CD4-positive, CD25-positive, alpha-beta regulatory T cell (primary cell): ENCODE measurements at regions not wholly inside any gene's neighbourhood (a gene's known extent, or its start where the extent isn't known, plus 50 kb on each side); places are given as distances from the start of the nearest gene placed in this dataset.

Source experiments
- ATAC-seq, 2 donors: fragments of 150-1000 bp; cut with Tn5 transposase; one replicate each; pipeline ENCODE4 v1.10.0; 2021; ENCODE audit warnings: low read depth in 2 of 2, moderate number of reproducible peaks in 2 of 2, moderate library complexity in 1 of 2
- DNase-seq, 3 donors: peaks; one replicate each; pipeline versions ENCODE4 v3.0.0 to v3.0.0-alpha.2; 2012 to 2022; ENCODE audit warnings: mixed read lengths in 1 of 3
- H3K27ac ChIP-seq: one replicate; pipeline ENCODE4 v1.7.0; 2013; ENCODE audit warnings: mild to moderate bottlenecking, low read length; ENCODE audit not compliant: insufficient read depth, poor library complexity, severe bottlenecking
- H3K27me3 ChIP-seq: one replicate; pipeline ENCODE4 v1.7.0; 2013; ENCODE audit warnings: low read length; ENCODE audit not compliant: control insufficient read depth, insufficient read depth
- H3K36me3 ChIP-seq: one replicate; pipeline ENCODE4 v1.7.0; 2013; ENCODE audit warnings: mild to moderate bottlenecking, low read length, moderate library complexity; ENCODE audit not compliant: control insufficient read depth, insufficient read depth
- H3K4me1 ChIP-seq: 2 replicates; pipeline ENCODE4 v1.7.0; 2013; ENCODE audit warnings: mild to moderate bottlenecking, low read length; ENCODE audit not compliant: insufficient read depth, control insufficient read depth, poor library complexity, severe bottlenecking
- H3K4me3 ChIP-seq: one replicate; pipeline ENCODE4 v1.7.0; 2013; ENCODE audit warnings: low read depth, mild to moderate bottlenecking, low read length, moderate library complexity
- H3K9me3 ChIP-seq, 2 experiments: 1 replicate in 1 of 2; 2 replicates in 1 of 2; pipeline ENCODE4 v1.7.0; 2013; ENCODE audit warnings: low read length in 2 of 2, mild to moderate bottlenecking in 1 of 2, moderate library complexity in 1 of 2; ENCODE audit not compliant: control insufficient read depth in 2 of 2
- H3K27ac Mint-ChIP-seq, 3 donors: one replicate each; pipeline ENCODE4 v1.8.0; 2020 to 2022; ENCODE audit warnings: mild to moderate bottlenecking in 3 of 3, mixed read lengths in 3 of 3, moderate library complexity in 2 of 3
- H3K27me3 Mint-ChIP-seq: one replicate; pipeline ENCODE4 v1.8.0; 2022; ENCODE audit warnings: mild to moderate bottlenecking, mixed read lengths
- H3K36me3 Mint-ChIP-seq: one replicate; pipeline ENCODE4 v1.8.0; 2020; ENCODE audit warnings: mixed read lengths
- H3K4me1 Mint-ChIP-seq, 4 donors: one replicate each; pipeline ENCODE4 v1.8.0; 2020 to 2022; ENCODE audit warnings: mixed read lengths in 4 of 4, mild to moderate bottlenecking in 1 of 4
- H3K4me3 Mint-ChIP-seq, 4 donors: one replicate each; pipeline ENCODE4 v1.8.0; 2020 to 2022; ENCODE audit warnings: mild to moderate bottlenecking in 4 of 4, mixed read lengths in 4 of 4, moderate library complexity in 3 of 4
- H3K9me3 Mint-ChIP-seq, 7 donors: one replicate each; pipeline ENCODE4 v1.8.0; 2020 to 2022; ENCODE audit warnings: mixed read lengths in 7 of 7, mild to moderate bottlenecking in 3 of 7, moderate library complexity in 2 of 7

- H3K4me3 Mint-ChIP-seq, result no peak overlapping the region
- no peaks in the 10 kb centered on the region for H3K36me3 Mint-ChIP-seq
- H3K36me3 ChIP-seq, result no peaks in the 10 kb centered on the region
- no peaks in the 10 kb centered on the region for H3K27me3 ChIP-seq
- no peak overlapping the region for H3K27ac Mint-ChIP-seq
- ATAC-seq, result no peak
- H3K4me1 ChIP-seq, result no peaks in the 10 kb centered on the region
- H3K27me3 Mint-ChIP-seq, result peaks cover 5% of the 10 kb centered on the region
- peaks cover 0 to 3% (median 0%) of the 10 kb centered on the region in 7 donors for H3K9me3 Mint-ChIP-seq
- no peak overlapping the region for H3K27ac ChIP-seq
- H3K4me1 Mint-ChIP-seq, result peaks cover 0 to 4% (median 1%) of the 10 kb centered on the region in 4 donors
- no peak for DNase-seq
- H3K4me3 ChIP-seq, result no peak overlapping the region
- no peaks in the 10 kb centered on the region for H3K9me3 ChIP-seq
Observed at GRCh38 chr16:79297805-79298204, 302.7 kb downstream of the MAF start.

- no peak for ATAC-seq
- H3K4me3 Mint-ChIP-seq, result no peak overlapping the region
- no peak overlapping the region for H3K27ac ChIP-seq
- no peaks in the 10 kb centered on the region for H3K9me3 ChIP-seq
- no peaks in the 10 kb centered on the region for H3K36me3 ChIP-seq
- H3K4me3 ChIP-seq, result no peak overlapping the region
- H3K27ac Mint-ChIP-seq, result no peak overlapping the region
- H3K9me3 Mint-ChIP-seq, result peaks cover 0 to 3% (median 0%) of the 10 kb centered on the region in 7 donors
- no peak for DNase-seq
- no peaks in the 10 kb centered on the region for H3K36me3 Mint-ChIP-seq
- H3K4me1 ChIP-seq, result no peaks in the 10 kb centered on the region
- H3K27me3 Mint-ChIP-seq, result peaks cover 4% of the 10 kb centered on the region
- no peaks in the 10 kb centered on the region for H3K27me3 ChIP-seq
- H3K4me1 Mint-ChIP-seq, result peaks cover 0 to 4% (median 1%) of the 10 kb centered on the region in 4 donors
Observed at GRCh38 chr16:79297296-79297695, 303.2 kb downstream of the MAF start.

GRCh38 chr16:79296491-79296890 lies 304.0 kb downstream of the MAF start:
- no peaks in the 10 kb centered on the region for H3K4me1 ChIP-seq
- H3K27ac ChIP-seq, result no peak overlapping the region
- H3K27me3 Mint-ChIP-seq, result peaks cover 4% of the 10 kb centered on the region
- peak overlapping the region in 1 of 3 donors; percentile 61 for H3K27ac Mint-ChIP-seq
- H3K9me3 Mint-ChIP-seq, result peaks cover 0 to 4% (median 0%) of the 10 kb centered on the region in 7 donors
- H3K9me3 ChIP-seq, result no peaks in the 10 kb centered on the region
- ATAC-seq, result no peak
- peaks cover 0 to 4% (median 1%) of the 10 kb centered on the region in 4 donors for H3K4me1 Mint-ChIP-seq
- H3K4me3 ChIP-seq, result no peak overlapping the region
- no peak for DNase-seq
- H3K36me3 Mint-ChIP-seq, result no peaks in the 10 kb centered on the region
- no peaks in the 10 kb centered on the region for H3K27me3 ChIP-seq
- no peaks in the 10 kb centered on the region for H3K36me3 ChIP-seq
- H3K4me3 Mint-ChIP-seq, result no peak overlapping the region

- no peak for DNase-seq
- Mint-ChIP-seq H3K9me3 (peaks cover 0 to 4% (median 0%) of the 10 kb centered on the region in 7 donors), H3K4me1 (peaks cover 0 to 4% (median 1%) of the 10 kb centered on the region in 4 donors), H3K4me3 (no peak overlapping the region), H3K27me3 (peaks cover 4% of the 10 kb centered on the region), H3K36me3 (no peaks in the 10 kb centered on the region), H3K27ac (no peak overlapping the region)
- Histone ChIP-seq H3K27me3 (no peaks in the 10 kb centered on the region), H3K27ac (no peak overlapping the region), H3K4me3 (no peak overlapping the region), H3K36me3 (no peaks in the 10 kb centered on the region), H3K9me3 (no peaks in the 10 kb centered on the region), H3K4me1 (no peaks in the 10 kb centered on the region)
- no peak for ATAC-seq
Observed at GRCh38 chr16:79295746-79296145, 304.8 kb downstream of the MAF start.

- peaks cover 0 to 4% (median 0%) of the 10 kb centered on the region in 7 donors for H3K9me3 Mint-ChIP-seq
- no peak for DNase-seq
- ATAC-seq, result no peak
- no peaks in the 10 kb centered on the region for H3K9me3 ChIP-seq
- no peaks in the 10 kb centered on the region for H3K36me3 Mint-ChIP-seq
- H3K36me3 ChIP-seq, result no peaks in the 10 kb centered on the region
- H3K27ac Mint-ChIP-seq, result no peak overlapping the region
- H3K4me1 Mint-ChIP-seq, result peaks cover 0 to 4% (median 1%) of the 10 kb centered on the region in 4 donors
- H3K4me1 ChIP-seq, result no peaks in the 10 kb centered on the region
- no peaks in the 10 kb centered on the region for H3K27me3 ChIP-seq
- H3K27ac ChIP-seq, result no peak overlapping the region
- H3K4me3 ChIP-seq, result no peak overlapping the region
- peaks cover 4% of the 10 kb centered on the region for H3K27me3 Mint-ChIP-seq
- H3K4me3 Mint-ChIP-seq, result no peak overlapping the region
Observed at GRCh38 chr16:79295162-79295561, 305.4 kb downstream of the MAF start.

GRCh38 chr16:79294568-79294967 lies 306.0 kb downstream of the MAF start:
- Histone ChIP-seq H3K36me3 (no peaks in the 10 kb centered on the region), H3K4me3 (no peak overlapping the region), H3K27ac (no peak overlapping the region), H3K27me3 (no peaks in the 10 kb centered on the region), H3K4me1 (no peaks in the 10 kb centered on the region), H3K9me3 (no peaks in the 10 kb centered on the region)
- no peak for DNase-seq
- H3K27me3 Mint-ChIP-seq, result peaks cover under 1% of the 10 kb centered on the region
- peaks cover 0 to 4% (median 1%) of the 10 kb centered on the region in 4 donors for H3K4me1 Mint-ChIP-seq
- no peaks in the 10 kb centered on the region for H3K36me3 Mint-ChIP-seq
- ATAC-seq, result no peak
- H3K4me3 Mint-ChIP-seq, result no peak overlapping the region
- H3K27ac Mint-ChIP-seq, result no peak overlapping the region
- peaks cover 0 to 4% (median 0%) of the 10 kb centered on the region in 7 donors for H3K9me3 Mint-ChIP-seq

GRCh38 chr16:79293836-79294460 lies 306.6 kb downstream of the MAF start:
- Histone ChIP-seq H3K27me3 (no peaks in the 10 kb centered on the region), H3K4me3 (no peak overlapping the region), H3K27ac (no peak overlapping the region), H3K36me3 (no peaks in the 10 kb centered on the region), H3K4me1 (no peaks in the 10 kb centered on the region), H3K9me3 (no peaks in the 10 kb centered on the region)
- H3K4me3 Mint-ChIP-seq, result no peak overlapping the region
- DNase-seq (no peak), ATAC-seq (no peak)
- H3K27ac Mint-ChIP-seq, result peak overlapping the region in 1 of 3 donors; percentile 67
- H3K4me1 Mint-ChIP-seq, result peaks cover 0 to 4% (median 1%) of the 10 kb centered on the region in 4 donors
- no peaks in the 10 kb centered on the region for H3K27me3 Mint-ChIP-seq
- peaks cover 0 to 4% (median 0%) of the 10 kb centered on the region in 7 donors for H3K9me3 Mint-ChIP-seq
- no peaks in the 10 kb centered on the region for H3K36me3 Mint-ChIP-seq

- no peaks in the 10 kb centered on the region for H3K27me3 Mint-ChIP-seq
- Histone ChIP-seq H3K4me1 (peaks cover 39% of the 10 kb centered on the region), H3K27ac (no peak overlapping the region), H3K27me3 (no peaks in the 10 kb centered on the region), H3K36me3 (no peaks in the 10 kb centered on the region), H3K9me3 (no peaks in the 10 kb centered on the region), H3K4me3 (peak overlapping the region; percentile 7)
- H3K4me3 Mint-ChIP-seq, result peak overlapping the region in 3 of 4 donors; percentile 33 to 82 (median 75)
- peak overlapping the region in 2 of 3 donors; percentile 48 to 90 for H3K27ac Mint-ChIP-seq
- DNase-seq, result peak in 1 of 3 donors; percentile 36
- no peaks in the 10 kb centered on the region for H3K36me3 Mint-ChIP-seq
- peaks cover 28 to 42% (median 38%) of the 10 kb centered on the region in 4 donors for H3K4me1 Mint-ChIP-seq
- no peak for ATAC-seq
- H3K9me3 Mint-ChIP-seq, result peaks cover 0 to 1% (median 0%) of the 10 kb centered on the region in 7 donors
Observed at GRCh38 chr16:79288066-79288465, 312.5 kb downstream of the MAF start.
